NCI-H82 (cell line): ENCODE measurements at regions not wholly inside any gene's neighbourhood (a gene's known extent, or its start where the extent isn't known, plus 50 kb on each side); places are given as distances from the start of the nearest gene placed in this dataset.
"Not testable (repeated sequence)": the region's sequence is repeated elsewhere in the genome, so short reads cannot be mapped to it uniquely, and the experiment has no call there.

Experiments
- DNase-seq: peaks from one replicate; lab custom pipeline; 2025; lab: John Stamatoyannopoulos, UW

- DNase-seq: no peak
Measured at GRCh38 chr6:11384531-11385309, 152.3 kb upstream of the NEDD9 start.

GRCh38 chr6:11381801-11382513 lies 149.5 kb upstream of the NEDD9 start:
- DNase-seq: no peak

- no peak for DNase-seq
Measured at GRCh38 chr6:11380969-11381744, 148.7 kb upstream of the NEDD9 start.

- DNase-seq: no peak
Measured at GRCh38 chr6:11380549-11380948, 148.1 kb upstream of the NEDD9 start.

GRCh38 chr6:11379805-11380204 lies 147.3 kb upstream of the NEDD9 start:
- no peak for DNase-seq

- DNase-seq: no peak
Measured at GRCh38 chr6:11378639-11379038, 146.2 kb upstream of the NEDD9 start.

- DNase-seq: no peak
Measured at GRCh38 chr6:11374036-11375010, 141.9 kb upstream of the NEDD9 start.

GRCh38 chr6:11373208-11373607 lies 140.7 kb upstream of the NEDD9 start:
- no peak for DNase-seq

GRCh38 chr6:11372186-11372790 lies 139.8 kb upstream of the NEDD9 start:
- DNase-seq: not testable (repeated sequence)

- DNase-seq: no peak
Measured at GRCh38 chr6:11370191-11371018, 137.9 kb upstream of the NEDD9 start.

GRCh38 chr6:11368760-11369159 lies 136.3 kb upstream of the NEDD9 start:
- no peak for DNase-seq

- no peak for DNase-seq
Measured at GRCh38 chr6:11368264-11368663, 135.8 kb upstream of the NEDD9 start.

GRCh38 chr6:11367638-11368199 lies 135.3 kb upstream of the NEDD9 start:
- no peak for DNase-seq

- no peak for DNase-seq
Measured at GRCh38 chr6:11366934-11367637, 134.6 kb upstream of the NEDD9 start.

- no peak for DNase-seq
Measured at GRCh38 chr6:11366183-11366933, 133.9 kb upstream of the NEDD9 start.

GRCh38 chr6:11364971-11365397 lies 132.5 kb upstream of the NEDD9 start:
- DNase-seq: no peak

GRCh38 chr6:11363881-11364576 lies 131.6 kb upstream of the NEDD9 start:
- DNase-seq: no peak

- no peak for DNase-seq
Measured at GRCh38 chr6:11362564-11362963, 130.1 kb upstream of the NEDD9 start.
